Lung (tissue), 11 donors: ENCODE measurements at regions not wholly inside any gene's neighbourhood (a gene's known extent, or its start where the extent isn't known, plus 50 kb on each side); places are given as distances from the start of the nearest gene placed in this dataset.
A peak's percentile ranks its signal among the peaks of the same experiment; 100 is the strongest.

Experiments used
- ATAC-seq: fragments of 200-7000 bp; cut with Tn5 transposase; one replicate; pipeline ENCODE4 v1.9.1; 2020; ENCODE audit warnings: moderate number of reproducible peaks; ENCODE audit not compliant: insufficient read depth, low FRiP score
- DNase-seq, 3 donors: peaks; one replicate each; pipeline ENCODE4 v3.0.0-alpha.2; 2013 to 2017
- H3K27ac ChIP-seq, 2 donors: one replicate each; pipeline ENCODE4 v1.5.1; 2013; ENCODE audit warnings: mild to moderate bottlenecking in 2 of 2, moderate library complexity in 2 of 2, control low read depth in 1 of 2, inconsistent platforms in 1 of 2, low read depth in 1 of 2, low read length in 1 of 2
- H3K27me3 ChIP-seq, 3 donors: one replicate each; pipeline ENCODE4 v1.5.1; 2013; ENCODE audit warnings: low read length in 2 of 3; ENCODE audit not compliant: control insufficient read depth in 3 of 3, insufficient read depth in 3 of 3
- H3K36me3 ChIP-seq, 4 donors: one replicate each; pipeline ENCODE4 v1.5.1; 2013; ENCODE audit warnings: low read length in 4 of 4, mild to moderate bottlenecking in 1 of 4, moderate library complexity in 1 of 4; ENCODE audit not compliant: control insufficient read depth in 4 of 4, insufficient read depth in 4 of 4
- H3K4me1 ChIP-seq, 5 donors: one replicate each; pipeline ENCODE4 v1.5.1; 2013; ENCODE audit warnings: low read length in 5 of 5, mild to moderate bottlenecking in 2 of 5, moderate library complexity in 1 of 5; ENCODE audit not compliant: control insufficient read depth in 5 of 5, insufficient read depth in 5 of 5
- H3K4me3 ChIP-seq: one replicate; pipeline ENCODE4 v1.5.1; 2013; ENCODE audit warnings: mild to moderate bottlenecking, control low read depth, moderate library complexity
- H3K9ac ChIP-seq, 2 donors: one replicate each; pipeline ENCODE4 v1.5.1; 2013; ENCODE audit warnings: low read length in 2 of 2, control low read depth in 1 of 2; ENCODE audit not compliant: insufficient read depth in 1 of 2
- H3K9me3 ChIP-seq, 4 donors: one replicate each; pipeline ENCODE4 v1.5.1; 2013; ENCODE audit warnings: low read length in 3 of 4, mild to moderate bottlenecking in 1 of 4, moderate library complexity in 1 of 4; ENCODE audit not compliant: control insufficient read depth in 4 of 4, insufficient read depth in 3 of 4
- WGBS, 2 donors: extraction: QIAGEN DNeasy Blood & Tissue Kit; methylation state at CpG; one replicate each; pipeline ENCODE4 v1.1.7; 2013; 5-methylcytosine and 5-hydroxymethylcytosine counted together
- TF ChIP-seq, protein P1 (sequence below): IDR thresholded peaks from 2 replicates; pipeline ENCODE4 v1.5.1; 2012; ENCODE audit warnings: mild to moderate bottlenecking; ENCODE audit errors: control extremely low read depth, extremely low read depth
- donor health status: control.
- donor health status: control.
- donor health status: Bipolar disorder and iron deficiency.
- donor health status: healthy.
- donor health status: DM: yes; HTN: yes; CAD: no.

DNA sequence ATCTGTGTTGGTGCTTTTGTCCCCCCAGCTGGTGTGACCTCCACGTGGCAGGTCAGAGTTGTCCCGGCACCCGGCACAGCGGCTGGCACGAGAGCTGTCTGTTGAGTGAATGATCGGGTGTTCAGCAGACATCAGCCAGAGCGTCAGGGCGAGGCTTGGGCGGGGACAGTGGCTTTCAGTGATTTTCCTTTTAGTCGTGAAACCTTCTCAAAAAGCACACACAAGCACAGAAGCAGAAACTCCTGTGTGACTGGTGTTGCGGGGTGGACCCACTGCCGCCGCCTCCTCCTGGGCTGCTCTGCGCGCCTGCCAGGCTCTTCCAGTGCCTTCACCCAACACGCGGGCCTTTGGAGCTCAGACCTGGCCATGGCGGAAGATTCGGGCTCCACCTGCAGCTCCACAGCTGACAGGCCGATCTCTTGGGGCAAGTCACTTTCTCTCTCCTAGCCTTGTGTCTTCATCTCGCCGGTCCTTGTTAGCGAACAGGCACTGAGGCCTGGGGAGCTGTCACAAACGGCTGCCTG, 51.4 kb upstream of the HGFAC start:
- DNase-seq (peak in 1 of 3 donors; percentile 5), ATAC-seq (no peak)
- H3K36me3 ChIP-seq, result no peaks in the 10 kb centered on the region
- WGBS, 2 donors, result 91% methylated on average over 24 of the region's 24 CpGs
- no peak overlapping the region for H3K4me3 ChIP-seq
- no peaks in the 10 kb centered on the region for H3K9me3 ChIP-seq
- TF ChIP-seq, protein P1, sequence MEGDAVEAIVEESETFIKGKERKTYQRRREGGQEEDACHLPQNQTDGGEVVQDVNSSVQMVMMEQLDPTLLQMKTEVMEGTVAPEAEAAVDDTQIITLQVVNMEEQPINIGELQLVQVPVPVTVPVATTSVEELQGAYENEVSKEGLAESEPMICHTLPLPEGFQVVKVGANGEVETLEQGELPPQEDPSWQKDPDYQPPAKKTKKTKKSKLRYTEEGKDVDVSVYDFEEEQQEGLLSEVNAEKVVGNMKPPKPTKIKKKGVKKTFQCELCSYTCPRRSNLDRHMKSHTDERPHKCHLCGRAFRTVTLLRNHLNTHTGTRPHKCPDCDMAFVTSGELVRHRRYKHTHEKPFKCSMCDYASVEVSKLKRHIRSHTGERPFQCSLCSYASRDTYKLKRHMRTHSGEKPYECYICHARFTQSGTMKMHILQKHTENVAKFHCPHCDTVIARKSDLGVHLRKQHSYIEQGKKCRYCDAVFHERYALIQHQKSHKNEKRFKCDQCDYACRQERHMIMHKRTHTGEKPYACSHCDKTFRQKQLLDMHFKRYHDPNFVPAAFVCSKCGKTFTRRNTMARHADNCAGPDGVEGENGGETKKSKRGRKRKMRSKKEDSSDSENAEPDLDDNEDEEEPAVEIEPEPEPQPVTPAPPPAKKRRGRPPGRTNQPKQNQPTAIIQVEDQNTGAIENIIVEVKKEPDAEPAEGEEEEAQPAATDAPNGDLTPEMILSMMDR, result no peak
- H3K27ac ChIP-seq, result no peak overlapping the region
- peaks cover 3 to 50% (median 23%) of the 10 kb centered on the region in 5 donors for H3K4me1 ChIP-seq
- H3K9ac ChIP-seq, result peak overlapping the region in 1 of 2 donors; percentile 16
- no peaks in the 10 kb centered on the region for H3K27me3 ChIP-seq

DNA sequence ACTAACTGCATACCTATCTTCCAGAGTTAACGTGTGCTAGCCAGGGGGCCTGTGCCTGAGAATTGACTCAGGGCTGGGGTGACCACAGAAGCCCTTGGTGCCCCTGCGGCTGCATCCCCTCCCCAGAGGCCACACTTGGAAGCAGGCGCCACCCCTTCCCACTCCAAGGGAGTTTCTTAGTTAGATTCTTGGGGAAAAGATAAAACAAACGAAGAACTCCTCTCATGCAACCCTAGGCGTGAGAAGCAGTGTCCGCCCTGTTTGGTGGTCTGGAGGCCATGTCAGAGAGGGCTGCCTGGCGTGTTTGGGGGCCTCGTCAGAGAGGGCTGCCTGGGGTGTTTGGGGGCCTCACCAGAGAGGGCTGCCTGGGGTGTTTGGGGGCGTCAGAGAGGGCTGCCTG, 50.3 kb upstream of the HGFAC start:
- no peak overlapping the region for H3K4me3 ChIP-seq
- peaks cover 0 to 1% (median 0%) of the 10 kb centered on the region in 4 donors for H3K9me3 ChIP-seq
- TF ChIP-seq, protein P1, result no peak
- H3K36me3 ChIP-seq, result no peaks in the 10 kb centered on the region
- H3K4me1 ChIP-seq, result peaks cover 3 to 41% (median 17%) of the 10 kb centered on the region in 5 donors
- DNase-seq (peak in 1 of 3 donors; percentile 5), ATAC-seq (no peak)
- no peak overlapping the region for H3K27ac ChIP-seq
- no peaks in the 10 kb centered on the region for H3K27me3 ChIP-seq
- 93 to 95% methylated on average over 9 of the region's 9 CpGs for WGBS, 2 donors
- H3K9ac ChIP-seq, result no peak overlapping the region
